NCI-H2081 (cell line): ENCODE measurements at regions not wholly inside any gene's neighbourhood (a gene's known extent, or its start where the extent isn't known, plus 50 kb on each side); places are given as distances from the start of the nearest gene placed in this dataset.

ENCODE experiments used
- DNase-seq, 2 experiments: peaks; one replicate each; lab custom pipeline; 2025; lab: John Stamatoyannopoulos, UW

GRCh38 chr4:95672811-95673210 is 124.0 kb upstream of the UNC5C start:
- DNase-seq, result no peak

DNA sequence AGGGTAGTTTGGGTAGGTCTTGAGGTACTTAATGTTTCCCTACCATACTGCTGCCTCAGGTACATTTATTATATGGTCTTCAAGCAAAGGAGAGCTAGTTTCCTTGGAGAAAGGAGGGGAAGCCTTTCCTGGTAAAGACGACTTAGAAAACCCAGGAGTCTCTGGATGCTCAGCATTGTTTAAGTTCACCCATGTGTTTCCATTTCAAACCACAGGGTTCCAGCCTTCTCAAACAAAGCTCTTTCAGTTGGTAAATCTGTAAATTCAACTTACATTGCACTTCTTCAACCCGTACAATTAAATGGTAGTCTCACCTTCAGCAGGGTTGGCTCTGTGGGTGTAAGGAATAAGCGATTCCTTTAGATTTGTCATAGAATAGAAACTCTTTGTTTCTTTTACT is 111.9 kb upstream of the UNC5C start:
- no peak for DNase-seq

DNA sequence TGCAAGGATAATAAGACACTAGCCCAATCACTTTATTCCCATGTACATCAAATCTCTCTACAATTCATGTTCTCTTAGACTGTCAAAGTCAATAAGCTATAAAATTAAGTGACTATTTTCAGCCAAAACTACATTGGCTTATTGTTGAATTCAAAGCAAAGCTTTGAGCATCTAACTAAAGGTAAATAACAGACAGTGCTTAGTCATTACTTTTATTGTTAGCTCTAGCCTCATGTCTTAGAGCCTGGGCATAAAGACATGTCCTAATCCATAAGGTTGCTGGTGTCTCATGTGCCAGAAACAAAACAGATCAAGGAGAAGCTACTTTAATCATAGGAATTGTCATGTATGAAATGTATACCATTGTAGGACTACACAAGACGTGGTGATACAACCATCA is 103.1 kb upstream of the UNC5C start:
- DNase-seq, result no peak

DNA sequence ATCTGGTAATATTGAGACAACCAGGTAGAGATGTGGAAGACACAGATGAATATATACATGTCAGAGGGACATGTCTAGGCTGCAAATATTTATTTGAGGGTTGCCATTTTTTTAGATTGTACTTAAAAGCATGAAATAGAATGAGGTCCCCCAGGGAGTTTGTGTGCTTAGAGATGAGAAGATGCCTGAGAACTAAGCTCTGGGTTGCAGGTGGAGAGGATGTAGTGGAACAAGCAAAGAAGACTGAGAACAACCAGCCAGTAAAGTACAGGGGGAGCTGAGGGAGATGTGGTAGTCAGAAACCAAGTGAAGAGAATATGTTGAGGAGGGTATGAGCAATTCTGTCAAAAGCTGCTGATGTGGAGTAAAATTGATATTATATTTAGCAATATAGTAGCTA is 95.6 kb upstream of the UNC5C start:
- no peak for DNase-seq

- DNase-seq, result no peak
Measured at GRCh38 chr4:95643627-95644026, 94.9 kb upstream of the UNC5C start.

DNA sequence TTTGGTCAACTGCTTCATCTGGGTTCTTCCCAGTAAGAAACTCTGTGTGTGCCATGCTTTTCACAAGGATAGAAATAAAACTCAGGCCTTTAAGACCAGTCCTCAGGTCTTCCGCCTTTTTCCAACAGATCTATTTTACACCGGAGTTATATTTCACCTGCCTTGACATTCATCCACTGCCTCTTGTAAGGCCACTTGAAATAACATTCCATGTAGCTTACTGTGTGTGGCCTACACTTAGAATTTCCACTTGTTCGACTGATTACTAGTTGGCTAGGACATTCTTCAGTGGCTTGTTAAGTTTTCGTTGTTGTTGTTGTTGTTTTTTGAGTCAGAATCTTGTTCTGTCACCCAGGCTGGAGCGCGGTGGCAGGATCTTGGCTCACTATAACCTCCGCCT is 92.8 kb upstream of the UNC5C start:
- no peak for DNase-seq

DNA sequence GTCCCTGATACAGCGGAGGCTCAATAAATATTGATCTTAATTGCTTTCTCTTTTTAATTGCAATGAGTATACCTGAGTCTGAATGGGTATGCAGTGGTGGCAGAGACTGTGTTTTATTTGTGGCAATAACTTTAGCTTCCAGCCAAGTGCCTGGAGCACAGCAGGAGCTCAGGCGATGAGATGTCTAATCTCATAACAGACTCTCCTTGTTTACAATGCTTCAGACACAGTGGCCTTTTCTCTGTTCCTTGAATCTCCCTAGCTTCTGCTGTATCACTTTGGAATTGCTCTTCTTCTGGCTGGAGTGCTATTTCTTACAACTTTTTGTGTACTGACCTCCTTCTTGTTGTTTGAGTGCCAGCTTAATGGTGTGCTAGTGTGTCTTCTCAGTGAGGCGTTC is 91.5 kb upstream of the UNC5C start:
- DNase-seq, result no peak

GRCh38 chr4:95638920-95639501 is 90.2 kb upstream of the UNC5C start:
- DNase-seq, result no peak

- DNase-seq, result no peak
Measured at GRCh38 chr4:95637043-95637600, 88.3 kb upstream of the UNC5C start.

DNA sequence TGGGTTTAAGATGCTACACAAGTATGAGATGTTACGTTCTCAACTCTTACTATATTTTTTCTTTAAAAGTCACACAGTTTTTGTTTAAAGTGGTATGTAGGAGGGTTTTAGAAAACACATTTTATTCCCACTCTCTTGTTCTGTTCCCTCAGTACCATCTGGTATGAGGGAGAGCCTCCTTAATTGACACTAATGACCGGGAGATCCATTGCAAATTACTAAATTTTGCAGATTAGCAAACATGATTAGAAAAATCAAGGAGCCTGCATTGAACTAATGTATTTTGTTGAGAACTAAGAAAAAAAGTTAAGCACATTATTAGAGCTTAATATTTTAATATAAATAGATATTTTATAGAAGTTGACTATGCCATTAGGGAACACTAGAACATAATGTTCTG is 87.3 kb upstream of the UNC5C start:
- no peak for DNase-seq

DNA sequence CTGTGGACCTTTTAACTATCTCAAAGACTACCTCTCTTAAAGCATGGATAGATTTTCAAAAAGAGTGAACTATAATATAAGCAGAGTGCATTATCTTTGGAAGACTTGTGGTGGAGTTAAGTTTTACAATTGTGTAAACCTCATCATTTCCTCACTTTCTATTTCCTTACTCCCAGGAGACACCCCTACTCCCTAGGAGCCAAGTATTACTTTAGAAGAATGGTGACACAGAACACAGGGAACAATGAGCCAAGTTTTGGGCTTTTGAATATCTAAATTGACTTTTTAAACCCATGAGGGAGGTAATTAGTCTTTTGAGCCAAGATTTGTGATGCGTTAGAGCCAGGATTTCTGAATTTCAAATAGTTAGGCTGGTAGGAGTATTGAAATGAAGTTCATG is 78.9 kb upstream of the UNC5C start:
- DNase-seq, result no peak

- DNase-seq, result no peak
Measured at GRCh38 chr4:95627024-95627605, 78.3 kb upstream of the UNC5C start.

GRCh38 chr4:95625020-95625419 is 76.2 kb upstream of the UNC5C start:
- DNase-seq, result no peak

GRCh38 chr4:95619525-95620443 is 71.0 kb upstream of the UNC5C start:
- no peak for DNase-seq

DNA sequence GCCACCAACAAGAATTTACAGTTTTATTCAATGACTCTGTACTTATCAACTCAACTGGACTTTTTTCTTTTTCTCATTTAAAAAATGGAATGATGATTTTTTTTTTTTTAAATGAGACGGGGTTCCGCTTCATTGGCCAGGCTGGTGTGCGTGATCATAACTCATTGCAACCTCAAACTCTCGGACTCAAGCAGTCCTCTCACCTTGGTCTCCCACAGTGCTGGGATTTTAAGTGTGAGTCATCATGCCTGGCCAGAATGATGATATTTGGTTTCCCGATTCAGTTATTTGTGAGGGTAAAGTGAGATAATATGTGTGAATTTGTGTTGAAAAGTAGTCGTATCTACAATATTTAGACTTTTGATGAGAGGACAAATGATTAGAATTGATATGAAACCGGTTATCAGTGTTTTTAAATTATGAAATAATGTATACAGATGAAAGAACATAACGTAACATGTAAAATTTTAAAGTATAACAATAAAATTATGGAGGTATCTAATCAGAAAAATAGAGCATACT is 66.0 kb upstream of the UNC5C start:
- no peak for DNase-seq

DNA sequence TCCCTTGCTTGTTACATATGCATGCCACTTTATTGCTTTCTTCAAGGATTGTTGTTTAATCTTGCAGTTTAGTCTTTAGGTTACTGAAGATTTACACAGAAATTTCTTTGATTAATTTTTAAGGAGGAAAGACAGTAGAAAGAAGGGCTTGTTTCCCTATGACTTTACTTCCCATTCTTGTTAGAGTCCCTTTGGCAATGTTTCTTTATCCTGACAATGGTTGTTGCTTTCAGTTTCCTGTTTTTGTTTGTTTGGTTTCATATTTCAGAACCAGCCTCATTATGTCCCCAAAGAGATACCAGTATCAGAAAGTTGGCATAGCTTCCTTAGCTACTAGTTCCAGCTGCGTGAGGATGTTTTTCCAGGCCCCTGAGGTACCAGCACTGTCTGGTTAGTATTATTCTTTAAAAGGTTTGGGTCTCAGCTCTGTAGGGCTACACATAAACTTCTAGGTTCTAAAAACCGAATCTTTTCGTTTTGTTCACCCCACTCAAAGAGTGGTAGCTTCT is 61.3 kb upstream of the UNC5C start:
- DNase-seq, result no peak

GRCh38 chr4:95606739-95607138 is 58.0 kb upstream of the UNC5C start:
- no peak for DNase-seq

- no peak for DNase-seq
Measured at GRCh38 chr4:95603393-95603792, 54.6 kb upstream of the UNC5C start.

DNA sequence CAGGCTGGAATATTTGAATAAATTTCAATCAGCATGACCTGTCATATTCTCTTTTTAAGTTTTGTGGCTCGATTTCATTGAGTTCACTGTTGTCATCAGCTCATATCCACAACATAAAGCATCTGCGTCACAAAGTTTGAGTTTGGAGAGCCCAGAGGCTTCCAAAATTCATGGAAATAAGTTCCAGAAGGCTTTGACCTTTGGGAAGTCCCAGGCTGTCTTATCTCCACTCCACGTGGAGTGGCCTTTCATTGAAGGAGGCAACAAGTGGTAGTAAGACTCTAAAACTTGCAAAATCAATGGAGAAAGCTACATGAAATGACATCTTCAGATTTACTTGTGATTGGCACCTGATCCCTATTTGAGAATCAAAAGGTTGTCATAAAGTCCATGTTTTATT is 54.1 kb upstream of the UNC5C start:
- no peak for DNase-seq

- DNase-seq, result no peak
Measured at GRCh38 chr4:95601356-95601755, 52.6 kb upstream of the UNC5C start.

GRCh38 chr4:95599777-95600400 is 51.1 kb upstream of the UNC5C start:
- no peak for DNase-seq
